Progenitor cell of endocrine pancreas (in vitro differentiated cells): ENCODE measurements at regions not wholly inside any gene's neighbourhood (a gene's known extent, or its start where the extent isn't known, plus 50 kb on each side); places are given as distances from the start of the nearest gene placed in this dataset.

ENCODE experiments used
- DNase-seq: peaks from one replicate; pipeline ENCODE4 v3.0.0; 2021; ENCODE audit warnings: low spot score; ENCODE audit not compliant: unreplicated experiment
- H3K27ac Mint-ChIP-seq: 2 replicates; pipeline ENCODE4 v1.8.0; 2021; ENCODE audit warnings: mild to moderate bottlenecking, moderate library complexity, mixed read lengths
- H3K27me3 Mint-ChIP-seq: 2 replicates; pipeline ENCODE4 v1.8.0; 2021; ENCODE audit warnings: mixed read lengths
- H3K36me3 Mint-ChIP-seq: 2 replicates; pipeline ENCODE4 v1.8.0; 2022; ENCODE audit warnings: mixed read lengths; ENCODE audit not compliant: insufficient read depth
- H3K4me1 Mint-ChIP-seq: 2 replicates; pipeline ENCODE4 v1.8.0; 2021; ENCODE audit warnings: low read depth, mixed read lengths
- H3K4me3 Mint-ChIP-seq: 2 replicates; pipeline ENCODE4 v1.8.0; 2021; ENCODE audit warnings: low read depth, mild to moderate bottlenecking, moderate library complexity, mixed read lengths
- H3K9me3 Mint-ChIP-seq: 2 replicates; pipeline ENCODE4 v1.8.0; 2021; ENCODE audit warnings: low read depth, mixed read lengths
- CTCF ChIP-seq: fragments of 200-600 bp; sonication (generic); IDR thresholded peaks from one replicate; pipeline ENCODE4 v1.5.0; 2021; ENCODE audit warnings: antibody characterized with exemption, mild to moderate bottlenecking; ENCODE audit not compliant: unreplicated experiment

GRCh38 chr2:85959185-85959584 lies 70.4 kb upstream of the ST3GAL5 start:
- Mint-ChIP-seq H3K4me1 (peaks cover 18% of the 10 kb centered on the region), H3K27me3 (no peaks in the 10 kb centered on the region), H3K4me3 (no peak overlapping the region), H3K27ac (no peak overlapping the region), H3K9me3 (no peaks in the 10 kb centered on the region), H3K36me3 (no peaks in the 10 kb centered on the region)
- no peak for TF ChIP-seq CTCF
- no peak for DNase-seq

DNA sequence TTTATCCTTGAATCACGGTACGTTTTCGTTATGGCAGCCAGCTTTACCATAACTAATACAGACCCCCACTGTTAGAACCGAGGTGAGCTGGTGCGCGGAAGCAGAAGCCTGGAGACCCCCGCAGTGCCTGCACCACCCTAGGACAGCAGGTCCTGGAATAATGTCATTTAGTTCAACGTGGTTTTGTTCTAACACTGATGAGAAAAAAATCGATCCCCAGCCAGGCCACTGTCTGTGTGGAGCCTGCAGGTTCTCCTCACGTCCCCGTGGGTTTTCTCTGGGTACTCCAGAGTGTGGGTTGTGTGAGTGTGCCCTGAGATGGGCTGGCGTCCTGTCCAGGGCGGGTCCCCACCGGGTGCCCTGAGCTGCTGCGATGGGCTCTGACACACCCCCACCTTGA lies 69.9 kb upstream of the ST3GAL5 start:
- Mint-ChIP-seq H3K9me3 (no peaks in the 10 kb centered on the region), H3K4me3 (no peak overlapping the region), H3K27me3 (no peaks in the 10 kb centered on the region), H3K4me1 (peaks cover 18% of the 10 kb centered on the region), H3K27ac (no peak overlapping the region), H3K36me3 (no peaks in the 10 kb centered on the region)
- no peak for TF ChIP-seq CTCF
- no peak for DNase-seq

- no peaks in the 10 kb centered on the region for H3K9me3 Mint-ChIP-seq
- no peak overlapping the region for H3K27ac Mint-ChIP-seq
- H3K4me3 Mint-ChIP-seq = no peak overlapping the region
- H3K27me3 Mint-ChIP-seq = no peaks in the 10 kb centered on the region
- H3K4me1 Mint-ChIP-seq = peaks cover 28% of the 10 kb centered on the region
- H3K36me3 Mint-ChIP-seq = no peaks in the 10 kb centered on the region
- DNase-seq = no peak
- TF ChIP-seq CTCF = no peak
Observed at GRCh38 chr2:85957256-85957655, 68.5 kb upstream of the ST3GAL5 start.

DNA sequence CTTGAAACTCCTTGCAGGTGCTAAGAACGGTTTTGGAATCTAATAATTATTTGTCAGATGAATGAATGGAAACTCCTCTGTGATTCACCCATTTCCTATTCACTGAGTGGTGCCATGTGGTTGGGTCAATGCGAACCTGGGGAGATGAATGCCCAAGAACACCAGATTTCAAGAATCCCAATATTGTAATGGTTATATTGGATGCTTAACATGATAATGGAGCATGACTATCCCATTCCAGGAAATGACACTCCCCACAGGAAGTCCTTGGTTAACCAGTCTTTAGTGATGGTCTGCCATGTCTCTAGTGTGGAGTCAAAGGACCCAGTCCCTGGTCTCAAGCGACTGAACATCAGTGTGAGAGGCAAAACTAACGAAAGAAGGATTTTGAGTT lies 67.9 kb upstream of the ST3GAL5 start:
- no peak for TF ChIP-seq CTCF
- Mint-ChIP-seq H3K27ac (no peak overlapping the region), H3K4me1 (peaks cover 33% of the 10 kb centered on the region), H3K4me3 (no peak overlapping the region), H3K9me3 (no peaks in the 10 kb centered on the region), H3K36me3 (no peaks in the 10 kb centered on the region), H3K27me3 (no peaks in the 10 kb centered on the region)
- DNase-seq = no peak

DNA sequence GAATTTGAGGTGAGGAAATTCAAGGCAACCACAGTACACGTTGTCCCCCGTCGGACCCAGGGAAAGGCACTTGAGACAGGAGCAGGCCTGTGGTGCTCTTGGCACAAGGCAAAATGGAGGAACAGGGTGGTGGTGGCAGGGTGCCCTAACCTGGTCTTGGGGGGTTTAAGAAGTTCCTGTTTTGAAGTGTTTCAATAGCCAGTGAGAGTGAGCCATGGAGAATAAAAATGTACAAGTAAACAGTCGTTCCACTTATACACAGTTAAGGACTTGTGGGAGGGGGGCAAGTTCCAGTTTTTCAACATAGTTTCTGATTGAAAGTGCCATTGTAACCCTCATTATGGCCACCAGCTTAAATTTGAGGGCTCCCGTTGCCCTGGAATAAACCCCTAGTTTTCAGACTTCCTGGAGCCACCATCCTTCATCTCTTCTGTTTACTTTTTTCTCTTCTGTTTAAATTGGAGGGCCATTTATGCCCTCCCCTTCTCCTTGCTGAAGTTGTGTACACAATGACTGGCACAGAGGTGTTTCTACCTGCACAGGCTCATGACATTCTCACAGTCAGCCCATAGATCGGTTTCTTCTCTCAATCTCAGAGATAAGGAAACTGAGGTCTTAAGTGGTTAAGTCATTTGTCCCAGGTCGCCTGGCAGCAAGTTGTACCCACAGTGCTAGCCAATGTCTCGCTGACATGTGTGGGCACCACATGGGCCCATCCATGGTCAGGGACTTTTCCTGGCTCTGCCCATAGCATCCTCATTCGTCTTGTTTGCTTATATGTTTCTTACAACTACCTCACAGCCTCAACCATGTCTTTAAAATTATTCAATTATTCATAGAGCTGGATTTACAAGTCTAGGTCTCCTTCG lies 66.0 kb upstream of the ST3GAL5 start:
- peaks cover 35% of the 10 kb centered on the region for H3K4me1 Mint-ChIP-seq
- no peaks in the 10 kb centered on the region for H3K9me3 Mint-ChIP-seq
- no peaks in the 10 kb centered on the region for H3K36me3 Mint-ChIP-seq
- TF ChIP-seq CTCF = no peak
- no peak for DNase-seq
- peak overlapping the region; percentile 87 for H3K27ac Mint-ChIP-seq
- H3K4me3 Mint-ChIP-seq = no peak overlapping the region
- no peaks in the 10 kb centered on the region for H3K27me3 Mint-ChIP-seq
